ENCODE measurements at regions not wholly inside any gene's neighbourhood (a gene's known extent, or its start where the extent isn't known, plus 50 kb on each side); places are given as distances from the start of the nearest gene placed in this dataset.

- Histone ChIP-seq H3F3A (ENCODE audit: low read depth) (no peaks in the 10 kb centered on the region), H3K4me2 (ENCODE audit: low read depth, low read length, poor library complexity, severe bottlenecking) (no peak overlapping the region), H3K4me3 (ENCODE audit: low read length, poor library complexity, severe bottlenecking) (no peak overlapping the region), H3K9me2 (replicated peaks; ENCODE audit: low read depth, low read length) (no peaks in the 10 kb centered on the region), H3K79me2 (ENCODE audit: insufficient read depth, low read length) (no peaks in the 10 kb centered on the region), H4K20me1 (ENCODE audit: insufficient read depth, low read length, poor library complexity, severe bottlenecking) (no peaks in the 10 kb centered on the region), H3K9ac (ENCODE audit: low read depth, low read length, poor library complexity, severe bottlenecking) (no peak overlapping the region), H3K9me3 (ENCODE audit: insufficient read depth, low read depth, low read length) (no peaks in the 10 kb centered on the region), H3K27me3 (ENCODE audit: insufficient read depth, low read length, poor library complexity, severe bottlenecking) (no peaks in the 10 kb centered on the region), H3K36me3 (ENCODE audit: insufficient read depth, low read length) (no peaks in the 10 kb centered on the region), H2AFZ (ENCODE audit: low read length) (no peak overlapping the region), H3K4me1 (ENCODE audit: insufficient read depth, low read length, poor library complexity, severe bottlenecking) (no peaks in the 10 kb centered on the region)
- TF ChIP-seq CTCF (conservative IDR thresholded peaks at IDR 0.05; ENCODE audit: low read length) (no peak), EZH2phosphoT487 (IDR thresholded peaks at IDR 0.05; ENCODE audit: borderline replicate concordance) (no peak)
Measured at GRCh38 chr9:107068581-107068980, 205.6 kb downstream of the ZNF462 start.

GRCh38 chr9:107070586-107070985 lies 207.6 kb downstream of the ZNF462 start:
- H3K4me3 ChIP-seq (ENCODE audit: low read length, poor library complexity, severe bottlenecking), result no peak overlapping the region
- H3K9me3 ChIP-seq (ENCODE audit: insufficient read depth, low read depth, low read length), result no peaks in the 10 kb centered on the region
- no peak overlapping the region for H3K9ac ChIP-seq (ENCODE audit: low read depth, low read length, poor library complexity, severe bottlenecking)
- H3K9me2 ChIP-seq (replicated peaks; ENCODE audit: low read depth, low read length), result no peaks in the 10 kb centered on the region
- H3K79me2 ChIP-seq (ENCODE audit: insufficient read depth, low read length), result no peaks in the 10 kb centered on the region
- H4K20me1 ChIP-seq (ENCODE audit: insufficient read depth, low read length, poor library complexity, severe bottlenecking), result no peaks in the 10 kb centered on the region
- TF ChIP-seq EZH2phosphoT487 (IDR thresholded peaks at IDR 0.05; ENCODE audit: borderline replicate concordance) (no peak), CTCF (conservative IDR thresholded peaks at IDR 0.05; ENCODE audit: low read length) (no peak)
- H3F3A ChIP-seq (ENCODE audit: low read depth), result no peaks in the 10 kb centered on the region
- no peaks in the 10 kb centered on the region for H3K4me1 ChIP-seq (ENCODE audit: insufficient read depth, low read length, poor library complexity, severe bottlenecking)
- H2AFZ ChIP-seq (ENCODE audit: low read length), result no peak overlapping the region
- H3K36me3 ChIP-seq (ENCODE audit: insufficient read depth, low read length), result no peaks in the 10 kb centered on the region
- no peaks in the 10 kb centered on the region for H3K27me3 ChIP-seq (ENCODE audit: insufficient read depth, low read length, poor library complexity, severe bottlenecking)
- H3K4me2 ChIP-seq (ENCODE audit: low read depth, low read length, poor library complexity, severe bottlenecking), result no peak overlapping the region

- H3F3A ChIP-seq (ENCODE audit: low read depth), result no peaks in the 10 kb centered on the region
- no peak for TF ChIP-seq CTCF (conservative IDR thresholded peaks at IDR 0.05; ENCODE audit: low read length)
- no peak for TF ChIP-seq EZH2phosphoT487 (IDR thresholded peaks at IDR 0.05; ENCODE audit: borderline replicate concordance)
- H3K36me3 ChIP-seq (ENCODE audit: insufficient read depth, low read length), result no peaks in the 10 kb centered on the region
- H3K79me2 ChIP-seq (ENCODE audit: insufficient read depth, low read length), result no peaks in the 10 kb centered on the region
- H2AFZ ChIP-seq (ENCODE audit: low read length), result no peak overlapping the region
- no peaks in the 10 kb centered on the region for H3K9me3 ChIP-seq (ENCODE audit: insufficient read depth, low read depth, low read length)
- no peak overlapping the region for H3K4me2 ChIP-seq (ENCODE audit: low read depth, low read length, poor library complexity, severe bottlenecking)
- H4K20me1 ChIP-seq (ENCODE audit: insufficient read depth, low read length, poor library complexity, severe bottlenecking), result no peaks in the 10 kb centered on the region
- no peaks in the 10 kb centered on the region for H3K4me1 ChIP-seq (ENCODE audit: insufficient read depth, low read length, poor library complexity, severe bottlenecking)
- H3K9ac ChIP-seq (ENCODE audit: low read depth, low read length, poor library complexity, severe bottlenecking), result no peak overlapping the region
- no peaks in the 10 kb centered on the region for H3K27me3 ChIP-seq (ENCODE audit: insufficient read depth, low read length, poor library complexity, severe bottlenecking)
- H3K9me2 ChIP-seq (replicated peaks; ENCODE audit: low read depth, low read length), result no peaks in the 10 kb centered on the region
- H3K4me3 ChIP-seq (ENCODE audit: low read length, poor library complexity, severe bottlenecking), result no peak overlapping the region
Measured at GRCh38 chr9:107078061-107078460, 205.0 kb upstream of the RAD23B start.

Measured in Loucy (cell line).